Erythroblast (primary cell): ENCODE measurements at regions not wholly inside any gene's neighbourhood (a gene's known extent, or its start where the extent isn't known, plus 50 kb on each side); places are given as distances from the start of the nearest gene placed in this dataset.

Experiments
- GATA1 ChIP-seq: IDR thresholded peaks from 2 replicates; pipeline ENCODE4 v1.6.1; 2011; ENCODE audit warnings: low read depth, mild to moderate bottlenecking, control low read depth, low read length, moderate library complexity
- POLR2A ChIP-seq: IDR thresholded peaks from 2 replicates; pipeline ENCODE4 v1.6.1; 2011; ENCODE audit warnings: mild to moderate bottlenecking, low read length

DNA sequence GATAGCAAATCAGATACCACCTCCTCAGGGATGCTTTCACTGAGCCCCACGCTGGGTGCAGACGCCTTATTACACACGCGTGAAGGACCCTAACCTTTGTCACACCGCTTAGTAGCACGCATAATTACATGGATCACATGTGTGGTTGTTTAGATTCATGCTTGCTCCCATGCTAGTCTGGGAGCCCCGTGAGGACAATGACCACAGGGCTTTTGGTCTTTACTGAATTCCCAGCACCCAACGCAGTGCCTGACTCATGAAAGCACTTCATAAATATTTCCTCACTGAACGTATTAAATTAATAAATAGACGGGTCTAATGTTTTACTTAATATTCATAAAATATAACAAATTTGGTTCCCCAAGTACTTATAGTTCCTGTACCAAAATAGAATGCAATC lies 132.5 kb downstream of the ALDH8A1 start:
- no peak for TF ChIP-seq POLR2A
- no peak for TF ChIP-seq GATA1
